NT2/D1 (cell line): ENCODE measurements at regions not wholly inside any gene's neighbourhood (a gene's known extent, or its start where the extent isn't known, plus 50 kb on each side); places are given as distances from the start of the nearest gene placed in this dataset.

Experiments used
- DNase-seq: peaks from one replicate; pipeline ENCODE4 v3.0.0-alpha.2; 2011; ENCODE audit warnings: low read depth, low spot score
- H3K27me3 ChIP-seq: 2 replicates; pipeline ENCODE4 v1.6.0; 2011; ENCODE audit warnings: mild to moderate bottlenecking; ENCODE audit not compliant: insufficient read length, insufficient read depth
- H3K36me3 ChIP-seq: 2 replicates; pipeline ENCODE4 v1.6.1; 2011; ENCODE audit warnings: mild to moderate bottlenecking, low read length, mixed read lengths; ENCODE audit not compliant: insufficient read depth, insufficient read length
- H3K4me1 ChIP-seq: 2 replicates; pipeline ENCODE4 v1.5.1; 2011; ENCODE audit not compliant: insufficient read depth, insufficient read length
- H3K4me3 ChIP-seq: 2 replicates; pipeline ENCODE4 v1.5.1; 2011; ENCODE audit warnings: low read depth; ENCODE audit not compliant: insufficient read length
- H3K9ac ChIP-seq: 2 replicates; pipeline ENCODE4 v1.6.0; 2011; ENCODE audit warnings: low read depth; ENCODE audit not compliant: insufficient read length
- H3K9me3 ChIP-seq: 2 replicates; pipeline ENCODE4 v1.5.1; 2011; ENCODE audit warnings: mild to moderate bottlenecking, low read length; ENCODE audit not compliant: insufficient read depth
- SUZ12 ChIP-seq: IDR thresholded peaks from 2 replicates; pipeline ENCODE4 v1.6.1; 2011; ENCODE audit not compliant: insufficient read length, insufficient read depth; ENCODE audit errors: extremely low read depth
- YY1 ChIP-seq: IDR thresholded peaks from 2 replicates; pipeline ENCODE4 v1.6.1; 2011; ENCODE audit not compliant: insufficient read length, insufficient read depth
- ZNF274 ChIP-seq: IDR thresholded peaks from 2 replicates; pipeline ENCODE4 v1.6.1; 2011; ENCODE audit warnings: mild to moderate bottlenecking, low read depth, low read length

GRCh38 chr1:5548266-5548665 is 444.0 kb downstream of the NPHP4 start:
- no peaks in the 10 kb centered on the region for H3K9me3 ChIP-seq
- no peaks in the 10 kb centered on the region for H3K4me1 ChIP-seq
- TF ChIP-seq ZNF274 = no peak
- TF ChIP-seq YY1 = no peak
- TF ChIP-seq SUZ12 = no peak
- peaks cover 3% of the 10 kb centered on the region for H3K27me3 ChIP-seq
- H3K9ac ChIP-seq = no peak overlapping the region
- no peak for DNase-seq
- H3K36me3 ChIP-seq = no peaks in the 10 kb centered on the region
- no peak overlapping the region for H3K4me3 ChIP-seq

DNA sequence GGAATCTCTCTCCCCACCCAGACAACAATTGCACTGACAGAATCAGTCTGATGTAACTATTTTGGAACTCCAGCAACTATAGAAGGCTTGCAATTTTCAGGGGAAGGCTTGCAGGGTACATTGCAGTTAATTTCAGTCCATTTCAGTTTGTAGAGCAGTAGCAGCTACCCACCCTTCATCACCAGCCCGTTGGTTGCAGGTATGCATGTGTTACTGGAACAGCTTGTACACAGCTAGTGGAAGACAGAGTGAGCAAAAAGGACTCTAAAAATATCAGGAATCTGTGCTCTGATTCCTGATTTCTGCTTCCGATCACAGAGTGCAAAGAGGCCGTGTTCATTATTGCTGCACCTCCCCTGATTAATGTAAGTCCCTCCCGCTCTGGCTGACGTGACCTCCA is 449.0 kb downstream of the NPHP4 start:
- H3K36me3 ChIP-seq = no peaks in the 10 kb centered on the region
- no peaks in the 10 kb centered on the region for H3K9me3 ChIP-seq
- DNase-seq = no peak
- no peaks in the 10 kb centered on the region for H3K4me1 ChIP-seq
- H3K4me3 ChIP-seq = no peak overlapping the region
- H3K27me3 ChIP-seq = no peaks in the 10 kb centered on the region
- no peak overlapping the region for H3K9ac ChIP-seq
- TF ChIP-seq YY1 = no peak
- TF ChIP-seq SUZ12 = no peak
- no peak for TF ChIP-seq ZNF274

- Histone ChIP-seq H3K27me3 (peaks cover 67% of the 10 kb centered on the region), H3K9me3 (0 out of 2 replicates have a peak, but pooled peaks cover 10% of the 10 kb centered on the region), H3K36me3 (no peaks in the 10 kb centered on the region), H3K4me1 (no peaks in the 10 kb centered on the region), H3K4me3 (no peak overlapping the region), H3K9ac (no peak overlapping the region)
- TF ChIP-seq SUZ12 = no peak
- TF ChIP-seq ZNF274 = no peak
- TF ChIP-seq YY1 = no peak
- DNase-seq = no peak
Measured at GRCh38 chr1:5532811-5533210, 459.4 kb downstream of the NPHP4 start.

- Histone ChIP-seq H3K4me3 (no peak overlapping the region), H3K4me1 (peaks cover 3% of the 10 kb centered on the region), H3K9ac (no peak overlapping the region), H3K9me3 (0 out of 2 replicates have a peak, but pooled peaks cover 10% of the 10 kb centered on the region), H3K27me3 (peaks cover 80% of the 10 kb centered on the region), H3K36me3 (no peaks in the 10 kb centered on the region)
- TF ChIP-seq YY1 (no peak), SUZ12 (no peak), ZNF274 (no peak)
- DNase-seq = no peak
Measured at GRCh38 chr1:5526822-5527551, 465.2 kb downstream of the NPHP4 start.

DNA sequence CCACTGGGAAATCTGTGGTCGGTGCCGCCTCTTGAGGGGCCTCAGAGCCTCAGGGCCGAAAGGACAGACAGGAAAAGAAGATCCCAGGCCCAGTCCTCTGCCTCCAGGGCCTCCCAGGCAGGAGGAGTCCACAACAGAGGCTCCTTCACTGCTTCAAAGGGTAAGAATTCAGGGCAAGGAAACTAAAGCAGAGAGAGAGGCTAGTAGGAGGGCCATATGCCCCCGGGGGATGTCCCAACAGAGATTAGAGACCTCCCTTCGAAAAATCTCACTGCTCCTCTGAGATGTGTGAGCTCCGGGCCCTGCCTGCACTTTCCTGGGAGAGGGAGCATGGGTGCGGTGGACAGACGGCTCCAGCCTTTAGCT is 465.9 kb downstream of the NPHP4 start:
- no peak for TF ChIP-seq SUZ12
- no peak for TF ChIP-seq YY1
- no peak for TF ChIP-seq ZNF274
- Histone ChIP-seq H3K4me3 (no peak overlapping the region), H3K27me3 (peaks cover 74% of the 10 kb centered on the region), H3K9ac (no peak overlapping the region), H3K9me3 (0 out of 2 replicates have a peak, but pooled peaks cover 10% of the 10 kb centered on the region), H3K36me3 (no peaks in the 10 kb centered on the region), H3K4me1 (peaks cover 3% of the 10 kb centered on the region)
- DNase-seq = no peak

DNA sequence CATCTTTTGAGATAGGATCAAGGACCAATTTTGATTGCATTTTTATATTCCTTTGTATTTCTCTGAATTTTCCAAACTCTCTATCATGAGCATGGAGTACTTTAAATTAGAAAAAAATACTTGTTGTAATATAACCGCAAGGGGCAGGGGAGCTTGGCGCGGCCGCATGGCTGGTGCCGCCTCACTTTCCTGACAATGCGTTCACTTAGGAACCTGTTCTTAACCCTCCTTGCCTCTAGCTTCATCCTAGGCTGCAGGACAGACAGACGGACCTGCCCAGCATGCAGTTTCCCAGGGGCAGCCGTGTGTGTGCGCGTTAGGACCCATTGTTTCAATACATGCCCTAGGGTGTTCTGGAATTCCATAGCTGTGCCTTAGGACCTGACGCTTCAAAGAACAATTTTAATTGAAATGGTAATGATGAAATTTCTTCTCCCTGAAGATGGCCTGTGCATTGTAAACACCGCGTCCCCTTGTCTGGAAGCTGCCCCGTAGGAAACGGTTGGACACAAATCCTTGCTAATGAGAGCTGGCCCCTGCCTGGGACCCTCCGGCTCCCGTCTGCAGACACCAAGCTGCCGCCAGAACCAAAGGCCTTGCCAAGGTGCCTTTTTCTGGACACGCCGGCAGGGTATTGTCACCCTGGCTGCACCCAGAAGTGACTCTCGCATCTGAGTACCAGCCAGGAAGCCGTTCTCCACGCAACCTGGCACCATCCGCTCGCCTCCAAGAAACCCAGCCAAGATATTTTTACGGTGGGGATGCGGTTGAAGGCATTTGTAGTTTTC is 466.4 kb downstream of the NPHP4 start:
- Histone ChIP-seq H3K36me3 (no peaks in the 10 kb centered on the region), H3K9me3 (0 out of 2 replicates have a peak, but pooled peaks cover 10% of the 10 kb centered on the region), H3K4me1 (peaks cover 3% of the 10 kb centered on the region), H3K4me3 (no peak overlapping the region), H3K27me3 (peaks cover 77% of the 10 kb centered on the region), H3K9ac (no peak overlapping the region)
- DNase-seq = no peak
- TF ChIP-seq YY1 = no peak

DNA sequence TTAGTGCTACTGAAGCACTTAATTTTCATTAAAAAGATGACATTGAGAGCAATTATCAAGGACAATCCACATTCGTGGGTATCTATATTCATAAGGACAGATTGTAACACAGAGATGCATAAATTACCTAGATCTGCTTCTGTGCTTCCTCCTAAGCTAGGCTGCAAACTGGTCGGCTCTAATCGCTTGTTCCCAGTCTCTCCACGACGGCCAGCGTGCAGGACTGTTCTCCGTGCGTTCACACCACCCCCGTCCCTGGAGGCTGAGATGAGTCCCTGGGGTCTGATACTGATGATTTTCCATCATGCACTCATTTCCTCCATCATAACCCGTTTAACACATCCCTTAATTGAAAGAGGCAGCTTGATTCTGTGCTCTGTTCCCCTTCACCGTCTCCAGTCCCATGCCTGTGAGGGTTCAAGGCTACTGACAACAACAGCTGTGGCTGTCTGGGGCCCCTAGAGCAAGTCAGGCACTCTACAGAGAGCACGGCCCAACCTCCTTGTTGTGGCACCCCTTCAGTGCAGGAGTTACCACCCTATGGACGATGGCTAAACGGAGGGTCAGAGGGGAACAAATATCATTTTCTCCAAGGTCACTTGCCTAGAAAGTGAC is 469.6 kb downstream of the NPHP4 start:
- no peak overlapping the region for H3K4me3 ChIP-seq

More for the DNA sequence above, 469.6 kb downstream of the NPHP4 start:
- peaks cover 3% of the 10 kb centered on the region for H3K4me1 ChIP-seq
- DNase-seq = no peak
- H3K36me3 ChIP-seq = no peaks in the 10 kb centered on the region
- no peak overlapping the region for H3K9ac ChIP-seq
- no peaks in the 10 kb centered on the region; the same call in 1 of the 2 replicates for H3K9me3 ChIP-seq
- peaks cover 52% of the 10 kb centered on the region for H3K27me3 ChIP-seq
- TF ChIP-seq YY1 (no peak), SUZ12 (no peak), ZNF274 (no peak)
